ENCODE measurements at regions not wholly inside any gene's neighbourhood (a gene's known extent, or its start where the extent isn't known, plus 50 kb on each side); places are given as distances from the start of the nearest gene placed in this dataset.

DNA sequence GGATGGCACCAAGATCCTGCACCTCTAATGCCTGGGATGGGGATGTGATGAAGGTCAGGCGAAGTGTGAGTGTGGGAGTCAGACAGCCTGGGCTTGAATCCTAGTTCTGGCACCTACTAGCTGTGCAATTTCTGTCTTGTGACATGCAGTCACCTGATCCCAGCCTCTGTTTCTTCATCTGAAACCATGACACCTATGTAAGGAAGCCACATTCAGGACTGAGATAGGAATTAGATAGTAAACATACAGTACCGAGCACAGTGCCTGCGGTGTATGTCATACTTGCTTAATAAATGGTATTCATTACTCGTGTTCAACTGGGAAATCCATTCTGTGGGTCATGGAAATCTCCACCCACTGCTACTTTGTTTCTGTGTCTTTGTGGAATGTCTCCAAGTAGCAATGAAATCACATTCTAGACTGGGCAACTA is 140.6 kb upstream of the STC2 start:
- TF ChIP-seq POLR2A (IDR thresholded peaks at IDR 0.05), result no peak
- TF ChIP-seq, protein P1, sequence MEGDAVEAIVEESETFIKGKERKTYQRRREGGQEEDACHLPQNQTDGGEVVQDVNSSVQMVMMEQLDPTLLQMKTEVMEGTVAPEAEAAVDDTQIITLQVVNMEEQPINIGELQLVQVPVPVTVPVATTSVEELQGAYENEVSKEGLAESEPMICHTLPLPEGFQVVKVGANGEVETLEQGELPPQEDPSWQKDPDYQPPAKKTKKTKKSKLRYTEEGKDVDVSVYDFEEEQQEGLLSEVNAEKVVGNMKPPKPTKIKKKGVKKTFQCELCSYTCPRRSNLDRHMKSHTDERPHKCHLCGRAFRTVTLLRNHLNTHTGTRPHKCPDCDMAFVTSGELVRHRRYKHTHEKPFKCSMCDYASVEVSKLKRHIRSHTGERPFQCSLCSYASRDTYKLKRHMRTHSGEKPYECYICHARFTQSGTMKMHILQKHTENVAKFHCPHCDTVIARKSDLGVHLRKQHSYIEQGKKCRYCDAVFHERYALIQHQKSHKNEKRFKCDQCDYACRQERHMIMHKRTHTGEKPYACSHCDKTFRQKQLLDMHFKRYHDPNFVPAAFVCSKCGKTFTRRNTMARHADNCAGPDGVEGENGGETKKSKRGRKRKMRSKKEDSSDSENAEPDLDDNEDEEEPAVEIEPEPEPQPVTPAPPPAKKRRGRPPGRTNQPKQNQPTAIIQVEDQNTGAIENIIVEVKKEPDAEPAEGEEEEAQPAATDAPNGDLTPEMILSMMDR (IDR thresholded peaks at IDR 0.05), result no peak

All from adrenal gland (tissue), 5 donors.